HuH-7 (cell line): ENCODE measurements at regions not wholly inside any gene's neighbourhood (a gene's known extent, or its start where the extent isn't known, plus 50 kb on each side); places are given as distances from the start of the nearest gene placed in this dataset.

Source experiments
- DNase-seq: peaks from one replicate; pipeline ENCODE4 v3.0.0; 2011; ENCODE audit warnings: low spot score

DNA sequence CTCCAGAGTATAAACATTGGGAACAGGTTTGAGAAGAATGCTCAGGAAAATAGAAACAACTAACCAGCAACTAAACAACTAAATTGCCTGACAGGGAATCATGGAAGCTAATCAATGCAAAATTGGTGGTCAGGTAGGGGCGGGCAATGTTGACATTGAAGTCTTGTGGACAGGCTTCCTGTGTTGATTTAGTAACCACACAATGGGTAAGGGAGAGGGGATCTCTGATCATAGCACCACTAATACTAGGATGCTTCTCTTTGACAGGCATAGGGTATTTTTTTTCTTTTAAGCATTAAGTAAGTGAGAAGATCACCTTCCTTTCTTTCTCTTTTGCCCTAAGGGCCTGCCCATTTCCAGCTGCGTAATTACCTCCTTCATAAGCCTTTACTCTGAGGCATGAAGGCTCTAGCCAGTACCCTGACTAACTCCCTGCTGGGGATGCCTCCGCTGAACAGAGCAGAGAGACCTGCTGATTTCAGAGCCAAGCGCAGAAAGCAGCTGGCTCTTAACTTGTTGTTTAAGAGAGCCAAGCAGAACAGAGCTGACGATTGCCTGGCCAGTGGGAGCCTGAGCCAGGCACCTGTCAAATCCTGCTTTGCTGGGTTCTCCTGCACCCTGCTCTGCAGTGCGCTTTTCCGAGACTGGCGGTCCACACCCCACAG is 118.7 kb downstream of the BMP2 start:
- DNase-seq = no peak

DNA sequence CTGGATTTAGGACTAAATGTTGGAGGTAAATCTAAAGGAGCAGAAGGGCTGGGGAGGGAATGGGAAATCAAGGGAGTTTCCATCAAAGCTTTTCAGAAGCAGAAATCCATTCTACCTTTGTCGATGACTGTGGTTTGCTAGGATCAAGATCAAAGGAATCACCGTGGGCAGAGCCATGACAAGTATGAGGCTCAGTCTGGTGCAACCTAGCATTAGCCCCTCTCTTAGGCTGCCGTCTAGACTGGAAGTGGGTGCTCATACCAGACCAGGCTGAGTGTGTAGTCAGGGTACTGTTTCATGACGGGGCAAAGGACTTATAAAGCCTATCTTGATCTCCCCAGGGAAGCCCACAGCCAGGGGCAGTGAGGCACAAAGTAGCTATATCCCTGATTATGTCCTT is 120.5 kb downstream of the BMP2 start:
- no peak for DNase-seq

DNA sequence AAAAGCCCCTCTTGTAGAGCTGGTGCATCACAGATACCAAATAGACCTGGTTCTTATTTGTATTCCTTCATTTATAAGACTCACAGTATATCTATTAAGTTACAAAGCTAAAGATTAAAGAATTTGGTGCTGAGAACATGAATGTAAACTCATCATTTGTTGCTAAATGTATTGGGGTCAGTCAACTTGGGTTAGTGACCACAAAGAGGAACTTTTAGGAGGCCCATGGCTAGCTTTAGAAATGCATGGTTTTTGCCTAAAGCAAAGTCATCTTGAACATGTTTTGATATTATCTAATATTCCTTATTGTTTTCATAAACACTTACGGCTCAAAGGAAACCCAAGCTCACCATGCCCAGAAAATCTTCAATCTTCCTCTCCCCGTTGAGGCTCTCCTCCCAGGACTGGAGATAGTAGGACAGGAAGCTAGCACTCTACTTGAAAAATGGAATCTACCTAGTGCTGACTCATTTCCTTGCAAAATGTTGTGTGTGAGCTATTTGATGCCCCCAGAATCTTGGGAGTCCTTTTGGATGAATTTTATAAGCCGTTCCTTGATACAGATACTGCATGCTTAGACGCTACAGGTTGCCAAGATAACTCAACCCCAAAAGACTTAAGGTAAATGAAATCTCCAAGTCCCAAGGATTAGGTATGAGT is 121.4 kb downstream of the BMP2 start:
- DNase-seq = no peak

DNA sequence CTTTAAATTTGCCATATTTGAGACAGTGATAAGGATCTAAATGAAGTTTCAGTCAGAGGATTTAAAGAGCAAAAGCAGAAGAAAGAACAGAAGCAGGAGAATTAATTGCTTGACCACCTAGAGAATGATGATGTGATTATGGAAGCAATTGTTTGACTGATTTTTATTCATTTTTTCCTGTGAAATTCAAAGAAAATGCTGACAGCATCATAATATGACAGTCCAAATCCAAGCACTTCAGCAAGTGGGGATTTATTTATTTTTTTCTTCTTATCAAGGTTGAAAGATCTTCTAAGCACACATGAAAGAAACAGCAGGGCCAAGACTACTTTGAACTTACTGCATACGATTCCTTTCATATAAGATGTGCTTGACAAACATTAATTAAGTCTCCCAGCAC is 125.2 kb downstream of the BMP2 start:
- no peak for DNase-seq

DNA sequence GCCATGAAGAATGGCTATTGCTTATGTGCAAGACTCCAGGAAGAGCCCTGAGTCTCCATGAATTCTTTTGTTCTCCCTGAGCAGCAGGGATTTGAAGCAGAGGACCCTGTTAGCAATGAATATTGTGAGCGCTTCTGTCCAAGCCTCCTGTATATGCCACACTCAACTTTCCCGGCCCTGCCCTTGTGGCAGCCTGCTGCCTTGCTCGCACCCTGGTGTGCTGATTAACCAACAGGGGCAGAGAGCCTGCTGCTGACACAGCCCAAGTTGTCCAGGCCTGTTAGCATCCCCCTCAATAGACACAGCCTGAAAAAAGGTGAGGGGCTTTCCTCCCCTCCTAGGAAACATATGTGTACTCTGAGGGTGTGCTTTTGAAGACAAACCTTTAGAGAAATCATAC is 131.4 kb downstream of the BMP2 start:
- no peak for DNase-seq

DNA sequence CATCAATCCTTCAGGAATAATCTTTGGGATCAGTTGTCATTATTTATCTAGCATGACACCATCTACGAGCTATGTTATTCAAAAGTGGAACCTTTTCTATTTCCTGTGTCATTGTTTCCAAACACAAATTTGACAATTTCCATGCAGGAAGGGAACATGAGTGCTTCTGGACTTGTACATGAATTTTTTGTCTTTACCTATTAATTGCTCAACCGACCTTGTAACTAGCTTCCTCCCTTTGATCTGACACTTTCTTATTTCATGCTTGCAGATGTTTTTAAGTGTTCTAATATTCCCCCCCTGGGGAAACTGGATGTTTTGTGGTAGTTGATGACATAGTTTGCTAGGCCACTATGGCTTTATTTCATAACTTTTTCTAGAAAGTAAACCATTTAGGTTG is 139.4 kb downstream of the BMP2 start:
- no peak for DNase-seq

DNA sequence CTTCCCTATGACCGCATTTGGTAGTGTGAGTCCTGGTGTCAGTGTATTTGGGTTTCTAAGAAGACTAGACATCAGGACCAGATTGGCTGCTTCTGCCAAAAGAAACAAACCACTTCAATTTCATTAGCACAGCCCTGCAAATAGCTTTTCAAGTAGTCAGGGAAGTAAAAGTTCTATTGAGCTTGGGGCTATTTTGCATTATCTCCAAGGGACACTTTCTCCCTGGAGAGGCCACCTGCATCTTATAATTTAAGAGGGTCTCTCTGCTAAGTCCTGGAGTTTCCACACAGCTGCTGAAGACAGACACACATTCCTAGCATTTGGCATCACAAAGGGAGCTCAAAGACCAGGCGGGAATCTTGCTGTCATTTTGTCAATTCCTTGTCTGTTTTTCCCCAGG is 141.2 kb downstream of the BMP2 start:
- no peak for DNase-seq

DNA sequence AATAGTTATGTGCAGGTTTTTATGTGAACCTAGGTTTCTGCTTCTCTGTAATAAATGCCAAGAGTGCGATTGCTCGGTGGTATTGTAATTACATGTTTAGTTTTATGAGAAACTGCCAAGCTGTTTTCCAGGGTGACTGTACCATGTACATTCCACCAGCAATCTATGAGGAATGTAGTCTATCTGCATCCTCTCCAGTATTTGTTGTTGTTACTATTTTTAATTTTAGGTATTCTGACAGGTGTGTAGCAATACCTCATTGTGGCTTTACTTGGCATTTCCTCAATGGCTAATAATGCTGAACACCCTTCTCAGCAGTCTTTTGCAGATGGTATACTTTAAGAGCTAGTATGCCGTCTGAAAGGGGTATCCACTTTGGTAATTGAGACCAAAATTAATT is 142.1 kb downstream of the BMP2 start:
- no peak for DNase-seq

DNA sequence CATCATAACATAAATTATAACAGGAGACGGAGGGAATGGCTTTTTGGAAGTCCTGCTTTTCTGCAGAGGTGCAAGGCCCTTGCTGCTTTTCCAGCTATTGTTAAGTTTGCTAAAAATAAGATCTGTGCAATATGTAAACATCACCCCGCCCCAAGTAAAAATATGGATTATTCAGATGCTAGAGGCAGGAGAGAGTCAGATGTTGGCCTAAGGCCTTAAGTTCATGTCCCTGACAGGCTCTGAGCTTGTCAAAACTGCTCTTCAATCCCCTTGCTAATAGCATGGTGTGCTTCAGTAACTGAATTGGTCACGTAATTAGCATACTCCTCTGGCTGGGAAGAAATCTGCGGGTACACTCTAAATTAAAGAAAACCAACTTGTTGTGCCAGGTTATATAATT is 147.5 kb downstream of the BMP2 start:
- no peak for DNase-seq

DNA sequence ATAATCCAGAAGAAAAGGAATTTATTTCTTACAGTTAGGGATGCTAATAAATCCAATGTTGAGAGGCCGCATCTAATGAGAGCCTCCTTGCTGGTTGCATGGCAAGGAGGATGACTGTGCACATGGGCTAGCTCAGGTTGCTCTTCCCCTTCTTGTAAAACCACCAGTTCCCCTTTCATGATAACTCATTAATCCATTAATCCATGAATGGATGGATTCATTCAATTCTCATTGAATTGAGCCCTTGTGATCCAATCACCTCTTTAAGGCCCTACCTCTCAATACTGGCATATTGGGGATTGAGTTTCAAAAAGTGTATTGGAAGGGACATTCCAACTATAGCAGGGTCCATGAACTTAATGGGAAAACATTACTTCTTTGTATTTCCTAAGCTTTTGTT is 149.5 kb downstream of the BMP2 start:
- DNase-seq = no peak

DNA sequence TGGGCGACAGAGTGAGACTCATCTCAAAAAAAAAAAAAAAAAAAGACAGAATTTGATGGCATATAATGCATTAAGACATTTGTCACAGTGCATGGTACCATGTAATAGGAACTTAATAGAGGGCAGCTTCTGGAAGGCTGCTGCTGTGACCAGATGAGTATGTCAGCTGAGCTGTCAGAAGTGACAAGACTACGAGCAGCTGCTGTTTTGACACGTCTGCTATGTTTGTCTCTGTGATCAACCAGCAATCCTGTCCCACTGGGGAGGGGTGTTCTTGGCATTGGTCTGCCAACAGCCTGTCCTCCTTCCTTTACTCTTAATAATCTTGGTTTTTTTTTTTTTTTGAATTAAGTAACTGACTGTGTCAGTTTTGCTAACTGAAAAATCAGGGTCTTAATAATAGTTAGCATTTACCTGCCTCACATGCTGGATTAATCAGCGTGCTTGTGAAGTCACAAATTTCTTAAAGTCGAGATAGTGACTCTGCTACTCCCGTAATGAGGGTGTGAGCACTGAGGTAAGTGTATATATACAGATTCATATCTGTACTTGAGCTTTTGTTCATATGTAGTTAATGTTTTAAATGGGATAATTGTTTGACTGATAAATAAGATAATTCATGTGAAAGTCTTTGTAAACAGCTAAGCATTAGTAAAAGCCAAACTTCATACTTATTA is 152.4 kb downstream of the BMP2 start:
- DNase-seq = no peak

DNA sequence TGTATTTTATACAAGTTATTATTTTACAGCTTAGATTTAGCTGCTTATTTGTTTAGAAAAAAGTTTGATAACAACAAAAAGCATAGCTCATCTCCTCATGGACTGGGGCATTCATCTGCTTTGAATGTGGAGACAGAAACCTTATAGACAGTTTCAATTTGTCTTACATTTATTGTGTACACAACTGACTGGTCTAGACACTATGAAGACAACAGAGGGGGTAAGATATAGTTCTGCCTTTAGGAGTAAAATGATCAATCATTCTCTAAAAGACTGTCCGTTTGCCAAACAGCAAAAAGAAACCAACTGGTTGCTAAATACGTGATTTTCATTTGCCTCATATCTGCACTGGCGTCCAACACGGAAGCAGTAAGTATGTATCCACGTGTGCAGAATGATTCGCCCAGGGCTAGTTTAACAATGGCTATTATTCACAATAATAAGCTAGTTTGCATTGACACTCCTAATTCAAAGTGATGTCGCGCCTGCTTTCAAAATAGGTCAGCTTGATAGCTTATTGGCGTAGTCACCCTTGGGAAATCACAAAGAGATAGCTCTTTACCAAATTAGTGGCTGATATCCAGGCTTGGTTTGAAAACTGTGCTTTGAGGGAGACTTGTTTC is 153.6 kb downstream of the BMP2 start:
- no peak for DNase-seq

DNA sequence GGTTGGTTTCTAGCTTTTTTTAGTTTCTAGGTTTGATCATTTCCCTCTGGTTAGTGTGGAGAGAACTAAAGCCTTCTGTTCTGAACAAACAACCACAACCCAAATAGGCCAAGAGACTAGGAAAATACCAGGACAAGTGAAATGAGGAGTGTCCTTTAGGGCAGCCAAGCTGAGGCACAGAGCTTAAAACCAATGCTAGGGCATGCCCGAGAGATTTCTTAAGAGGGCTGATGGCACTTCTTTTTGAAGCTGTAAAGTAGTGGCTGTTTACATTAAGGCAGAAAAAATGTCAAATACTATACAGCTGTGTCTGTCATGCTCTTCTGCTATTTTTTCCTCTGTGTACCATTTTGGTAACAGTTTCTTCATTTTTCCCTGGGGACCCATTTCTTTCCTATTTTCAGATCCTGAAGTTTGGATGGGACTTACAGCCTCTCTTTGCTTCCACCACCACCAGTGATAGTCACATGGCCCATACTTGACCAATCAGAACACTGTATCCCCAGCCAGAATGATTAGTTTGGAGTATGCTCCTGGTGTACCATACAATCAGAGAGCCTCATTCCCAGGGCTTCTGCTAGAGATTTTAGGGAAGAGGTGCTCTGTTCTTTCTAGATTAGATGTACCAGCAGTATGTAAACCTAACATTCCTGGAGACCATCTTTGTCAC is 154.4 kb downstream of the BMP2 start:
- no peak for DNase-seq

DNA sequence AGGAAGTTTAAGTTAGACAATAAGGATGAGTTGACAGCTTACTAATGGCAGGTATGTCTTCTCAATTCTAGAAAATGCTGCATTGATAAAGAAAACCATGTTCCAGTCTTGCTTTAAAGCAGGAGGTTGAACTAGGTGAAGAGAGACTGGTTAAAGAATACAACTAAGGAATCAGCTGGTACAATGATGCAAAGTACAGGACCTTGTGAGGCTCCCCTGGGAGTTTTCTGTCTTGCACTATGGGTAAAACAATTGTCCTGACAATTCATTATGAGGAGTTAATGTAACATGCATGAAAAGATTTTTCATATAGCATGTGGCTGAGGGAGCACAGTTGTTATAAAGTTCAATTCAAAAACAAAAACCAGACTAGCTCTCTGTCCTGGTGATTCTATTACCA is 157.2 kb downstream of the BMP2 start:
- DNase-seq = no peak

DNA sequence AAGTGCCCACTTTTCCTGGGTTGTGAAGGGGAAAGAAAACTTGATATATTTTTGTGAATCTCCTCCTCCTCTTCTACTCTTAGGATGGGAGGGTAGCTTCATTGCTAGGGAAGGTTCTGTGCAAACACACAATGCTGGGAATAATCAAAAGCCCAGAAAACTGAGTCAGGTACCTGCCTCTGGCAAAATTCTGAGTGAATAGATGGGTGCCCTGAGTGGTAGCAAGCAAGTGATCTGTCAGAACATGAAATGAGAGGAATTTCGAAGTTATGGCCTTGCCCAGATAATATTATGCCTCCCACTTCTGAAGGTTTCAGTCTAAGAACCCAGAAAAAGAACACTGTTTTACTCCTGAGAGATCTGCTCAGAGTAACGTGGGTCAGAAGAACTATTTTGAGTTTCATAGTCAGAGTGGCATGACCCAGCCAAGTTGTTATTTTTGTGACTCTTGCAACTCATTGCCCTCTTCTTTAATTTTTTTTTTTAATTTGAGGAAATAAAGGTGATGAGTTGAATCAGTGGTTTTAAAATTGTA is 158.3 kb downstream of the BMP2 start:
- DNase-seq = no peak

DNA sequence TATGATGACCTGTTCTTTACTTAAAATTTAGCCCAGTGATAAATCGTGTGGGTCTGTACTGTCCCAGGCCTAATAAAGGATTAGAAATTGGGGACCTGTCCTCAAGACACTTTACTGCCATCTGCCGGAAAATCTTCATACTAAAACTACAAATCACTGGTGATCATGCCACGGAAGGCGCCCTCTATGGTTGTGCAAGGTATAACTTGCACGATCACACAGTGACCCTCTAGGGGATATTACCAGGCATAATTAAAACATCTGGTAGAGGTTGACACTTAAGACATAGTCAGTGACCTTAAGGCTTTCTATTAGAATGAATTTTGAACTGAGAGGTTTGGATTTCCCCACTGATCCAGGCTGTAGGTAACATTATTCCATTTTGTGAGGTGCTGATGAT is 172.6 kb downstream of the BMP2 start:
- peak; percentile 17 for DNase-seq

DNA sequence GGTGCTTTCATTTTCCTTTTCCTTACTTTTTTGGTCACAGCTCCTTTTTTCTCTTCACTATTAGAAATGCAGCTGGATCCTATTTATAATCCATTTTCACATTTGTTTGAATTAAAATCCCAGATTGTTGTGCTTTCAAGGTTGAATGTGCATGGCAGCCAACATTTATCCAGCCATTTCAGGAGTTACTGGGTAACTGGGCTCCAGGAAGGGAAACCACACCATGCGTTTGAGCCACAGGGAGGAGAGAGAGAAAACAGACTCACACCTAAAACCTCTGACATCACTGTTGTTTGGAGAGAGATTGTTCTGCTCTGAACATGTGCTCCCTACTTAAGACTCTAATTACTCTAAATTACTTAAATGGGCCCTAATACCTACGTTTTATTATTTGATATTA is 173.4 kb downstream of the BMP2 start:
- DNase-seq = no peak

DNA sequence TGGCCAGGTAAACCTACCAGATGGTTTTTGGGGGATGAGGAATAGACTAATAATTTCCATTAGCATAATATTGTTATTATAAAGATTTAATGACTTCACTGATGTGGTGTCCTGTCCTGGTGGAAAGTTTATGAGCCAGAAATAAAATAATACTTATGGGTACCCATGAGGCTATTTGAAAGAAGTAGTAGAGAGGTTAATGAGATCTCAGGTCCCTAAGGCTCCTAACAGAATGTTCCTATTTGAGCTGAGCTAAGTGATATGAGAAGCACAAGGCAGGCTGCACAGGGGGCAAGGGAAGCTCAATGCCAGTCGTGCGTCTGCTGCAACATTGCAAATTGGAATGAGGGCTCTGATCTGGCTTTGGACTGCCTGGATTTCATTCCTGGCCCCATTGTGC is 174.1 kb downstream of the BMP2 start:
- no peak for DNase-seq

DNA sequence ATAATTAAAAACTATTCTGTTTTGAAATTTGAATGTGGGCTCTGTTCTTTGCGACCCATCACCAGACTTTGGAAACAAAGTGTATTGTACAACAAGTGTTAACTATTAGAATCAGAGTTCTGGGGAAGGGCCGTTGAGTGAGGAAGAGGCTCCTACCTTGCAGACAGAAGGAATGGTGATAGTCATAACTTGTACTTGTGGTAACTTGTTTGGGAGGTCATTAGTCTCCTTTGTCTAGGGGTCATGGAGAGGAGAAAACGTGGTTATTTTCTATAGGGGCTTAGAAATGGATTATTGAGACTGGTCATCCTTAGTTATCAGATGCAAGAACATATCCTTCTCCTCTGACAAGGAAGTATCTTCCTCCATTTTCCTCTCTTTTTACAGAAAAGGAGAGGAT is 174.8 kb downstream of the BMP2 start:
- DNase-seq = no peak

DNA sequence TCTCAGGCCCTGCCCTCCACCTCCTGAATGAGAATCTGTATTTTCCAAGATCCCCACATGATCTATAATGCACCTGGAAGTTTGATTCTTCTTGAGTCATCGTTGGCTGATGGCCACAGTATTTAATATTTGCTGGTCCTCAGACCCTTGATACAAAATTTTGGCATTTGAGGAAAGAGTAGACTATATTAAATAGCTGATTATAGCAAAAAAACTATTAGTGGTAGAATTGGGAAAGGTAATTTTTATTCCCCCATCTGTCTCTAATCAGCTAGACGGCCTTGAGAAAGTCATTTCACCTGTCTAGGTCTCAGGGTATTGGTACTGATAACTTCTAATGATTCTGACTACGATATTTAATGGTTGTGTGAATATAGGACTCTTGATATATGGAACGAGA is 176.8 kb downstream of the BMP2 start:
- DNase-seq = no peak

DNA sequence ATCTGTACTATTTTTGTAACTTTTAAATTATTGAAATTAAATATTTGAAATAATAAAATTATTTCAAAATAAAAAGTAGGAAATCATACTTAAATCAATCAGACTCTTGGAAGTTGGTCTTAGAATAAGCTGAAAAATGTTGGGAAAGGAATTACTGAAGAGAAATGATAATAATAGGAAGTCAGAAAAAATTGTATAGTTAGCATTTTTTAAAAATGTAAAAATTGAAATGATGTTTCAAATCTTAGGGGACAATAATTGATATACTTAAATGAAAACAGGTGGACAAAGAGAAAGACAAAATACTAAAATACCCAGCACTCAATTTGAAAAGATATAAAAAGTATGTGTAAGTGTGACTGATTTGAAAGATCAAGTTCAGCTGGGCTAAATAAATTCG is 186.1 kb downstream of the BMP2 start:
- no peak for DNase-seq

DNA sequence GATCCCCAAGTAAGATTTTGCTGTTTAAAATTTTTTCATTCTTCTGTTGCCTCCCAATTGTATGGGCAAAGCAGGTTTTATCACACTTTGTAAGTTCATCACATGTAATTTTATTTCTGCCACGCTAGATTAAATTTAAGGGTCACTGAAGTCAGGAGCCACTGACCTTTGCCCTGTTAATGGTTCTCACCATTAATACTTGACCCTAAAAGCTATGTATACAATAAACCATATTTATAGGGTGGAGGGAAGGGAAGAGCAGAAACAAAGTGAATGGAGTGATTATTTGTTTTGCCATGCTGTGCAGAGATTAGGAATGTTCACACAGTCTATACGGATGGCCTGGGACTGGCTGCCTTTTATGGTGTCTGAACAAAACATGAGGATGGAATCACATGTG is 186.7 kb downstream of the BMP2 start:
- peak; percentile 23 for DNase-seq
